HG02571 (cell line): ENCODE measurements at regions not wholly inside any gene's neighbourhood (a gene's known extent, or its start where the extent isn't known, plus 50 kb on each side); places are given as distances from the start of the nearest gene placed in this dataset.

ENCODE experiments used
- ATAC-seq: cut with Tn5 transposase; IDR thresholded peaks from one replicate; pipeline ENCODE4 v1.9.1; 2021; ENCODE audit warnings: mild to moderate bottlenecking, moderate library complexity; ENCODE audit not compliant: unreplicated experiment

DNA sequence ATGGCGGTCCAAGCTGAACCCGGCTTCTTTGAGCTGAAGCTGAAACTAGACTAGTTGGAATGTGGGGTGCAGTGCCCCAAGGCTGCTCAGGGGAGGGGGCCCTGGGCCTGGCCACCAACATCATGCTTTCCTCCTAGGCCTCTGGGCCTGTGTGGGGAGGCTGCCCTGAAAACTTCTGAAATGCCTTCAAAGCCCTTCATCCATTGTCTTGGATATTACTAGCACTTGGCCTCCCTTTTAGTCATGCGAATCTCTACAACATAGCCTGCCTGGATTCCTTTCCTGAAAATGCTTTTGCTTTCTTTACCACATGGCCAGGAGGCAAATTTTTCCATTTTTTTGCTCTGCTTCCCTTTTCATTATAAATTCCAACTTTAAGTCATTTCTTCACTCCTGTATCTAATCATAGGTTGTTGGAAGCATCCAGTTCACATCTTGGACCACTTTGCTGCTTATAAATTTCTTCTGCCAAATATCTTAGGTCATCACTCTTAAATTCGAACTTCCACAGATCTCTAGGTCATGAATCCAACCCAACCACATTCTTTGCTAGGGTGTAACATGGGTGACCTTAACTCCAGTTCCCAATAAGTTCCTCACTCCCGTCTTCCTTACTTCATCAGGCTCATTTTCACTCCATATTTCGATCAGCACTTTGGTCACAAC lies 103.4 kb downstream of the DDIT4L start:
- ATAC-seq: no peak

DNA sequence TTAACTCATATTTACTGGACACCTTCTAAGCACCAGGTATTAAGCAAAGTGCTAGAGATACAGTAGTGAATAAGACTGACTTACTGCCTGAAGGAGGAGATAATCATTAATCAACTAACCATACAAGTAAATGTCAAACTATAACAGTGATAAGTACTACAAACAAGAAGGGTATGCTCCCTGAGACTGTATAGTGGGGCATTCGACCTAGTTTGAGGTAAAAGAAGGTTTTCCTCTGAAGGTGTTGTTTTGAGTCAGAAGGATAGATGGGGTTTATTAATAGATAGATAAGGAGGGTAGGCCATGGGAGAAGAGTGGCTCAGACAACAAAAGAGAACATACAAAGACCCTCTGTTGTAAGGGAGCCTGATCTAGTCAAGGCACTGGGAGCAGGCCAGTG lies 105.4 kb downstream of the DDIT4L start:
- ATAC-seq: no peak

DNA sequence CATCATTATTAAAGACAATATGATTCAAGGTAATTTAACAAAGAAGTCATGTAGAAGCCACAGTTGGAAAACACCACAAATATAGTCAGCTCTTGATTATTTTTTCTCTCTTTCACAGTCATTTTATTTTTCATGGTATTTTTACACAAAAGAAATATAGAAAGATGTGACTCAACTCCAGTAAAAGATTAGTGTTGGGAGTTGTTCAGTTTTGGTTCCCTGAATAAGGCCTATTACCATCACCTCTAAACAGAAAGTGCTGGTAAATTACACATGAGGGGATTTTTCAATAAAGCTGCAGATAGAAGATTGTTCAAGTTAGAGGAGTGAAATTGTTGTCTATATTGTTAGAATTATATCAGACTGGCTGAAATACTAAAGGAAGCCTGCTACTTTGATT lies 107.0 kb downstream of the DDIT4L start:
- ATAC-seq: no peak

DNA sequence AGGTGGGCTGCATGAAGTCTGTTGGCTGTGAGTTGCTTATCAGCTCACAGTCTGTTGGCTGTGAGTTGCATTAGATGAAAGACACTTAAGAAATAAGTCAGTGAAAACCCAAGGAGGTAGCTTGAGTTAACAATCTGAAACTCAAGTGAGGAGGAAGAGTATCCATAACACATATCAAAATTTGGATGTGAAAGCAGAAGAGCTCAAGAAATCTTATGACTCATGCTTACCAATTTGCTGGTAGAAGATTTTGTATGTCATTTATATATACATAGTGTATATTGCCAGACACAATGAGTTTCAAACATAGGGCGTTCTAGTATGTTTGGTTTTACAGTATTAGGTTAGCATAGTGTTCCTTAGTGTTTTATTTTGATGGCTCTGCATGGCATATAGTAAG lies 107.4 kb downstream of the DDIT4L start:
- no peak for ATAC-seq

DNA sequence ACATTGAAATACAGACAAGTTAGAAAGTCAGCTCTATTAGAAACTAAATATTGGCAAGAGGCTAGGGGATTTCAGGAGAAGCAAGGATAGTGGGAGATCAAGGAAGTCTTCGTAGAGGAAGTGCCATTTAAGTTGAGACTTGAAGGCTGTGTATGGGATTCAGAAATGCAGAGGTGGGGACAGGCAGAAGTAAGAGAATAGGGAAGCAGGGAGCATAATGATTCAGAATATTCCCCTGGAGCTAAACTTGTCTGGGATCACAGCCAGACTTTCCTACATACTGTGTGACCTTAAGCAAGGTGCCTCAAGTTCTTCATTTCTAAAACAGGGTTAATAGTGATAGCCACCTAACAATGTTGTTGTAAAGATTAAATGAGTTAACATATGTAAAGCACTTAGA lies 108.8 kb downstream of the DDIT4L start:
- ATAC-seq: no peak

DNA sequence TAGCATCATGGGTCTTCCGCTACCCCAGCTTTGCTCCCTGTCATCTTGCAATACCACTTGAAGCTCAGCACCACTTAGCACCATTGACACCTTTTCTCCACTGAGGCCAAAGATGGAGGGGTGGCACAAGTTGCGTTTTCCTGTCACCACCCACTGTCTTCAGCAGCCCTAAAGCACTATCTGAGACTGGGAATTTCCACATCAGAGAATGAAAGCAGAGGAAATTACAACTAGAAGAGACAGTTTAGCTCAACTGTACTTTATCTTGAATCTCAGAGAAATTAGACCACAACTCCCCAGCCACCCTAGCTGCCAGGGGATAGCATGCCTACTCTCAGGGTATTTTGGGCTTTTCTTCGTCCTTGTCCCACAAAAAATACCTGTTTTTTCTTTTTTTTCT lies 111.0 kb downstream of the DDIT4L start:
- ATAC-seq: no peak

DNA sequence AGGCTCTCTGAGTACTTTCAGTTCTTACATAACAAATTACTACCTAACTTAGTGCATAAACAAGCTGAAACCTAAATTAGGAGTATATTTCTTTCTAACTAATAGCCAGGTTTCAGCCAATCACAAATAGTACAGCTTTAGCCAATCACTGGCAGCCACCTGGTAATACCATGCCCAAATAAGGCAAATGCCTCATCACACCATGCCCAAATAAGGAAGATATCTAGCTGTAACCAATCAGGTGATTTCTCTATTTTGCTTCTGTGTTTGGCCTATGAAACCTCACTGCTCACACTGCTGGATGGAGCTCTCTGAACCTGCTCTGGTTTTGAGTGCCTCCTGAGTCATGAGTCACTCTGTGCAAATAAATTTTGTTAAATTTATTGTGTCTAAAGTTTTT lies 113.5 kb downstream of the DDIT4L start:
- ATAC-seq: no peak

DNA sequence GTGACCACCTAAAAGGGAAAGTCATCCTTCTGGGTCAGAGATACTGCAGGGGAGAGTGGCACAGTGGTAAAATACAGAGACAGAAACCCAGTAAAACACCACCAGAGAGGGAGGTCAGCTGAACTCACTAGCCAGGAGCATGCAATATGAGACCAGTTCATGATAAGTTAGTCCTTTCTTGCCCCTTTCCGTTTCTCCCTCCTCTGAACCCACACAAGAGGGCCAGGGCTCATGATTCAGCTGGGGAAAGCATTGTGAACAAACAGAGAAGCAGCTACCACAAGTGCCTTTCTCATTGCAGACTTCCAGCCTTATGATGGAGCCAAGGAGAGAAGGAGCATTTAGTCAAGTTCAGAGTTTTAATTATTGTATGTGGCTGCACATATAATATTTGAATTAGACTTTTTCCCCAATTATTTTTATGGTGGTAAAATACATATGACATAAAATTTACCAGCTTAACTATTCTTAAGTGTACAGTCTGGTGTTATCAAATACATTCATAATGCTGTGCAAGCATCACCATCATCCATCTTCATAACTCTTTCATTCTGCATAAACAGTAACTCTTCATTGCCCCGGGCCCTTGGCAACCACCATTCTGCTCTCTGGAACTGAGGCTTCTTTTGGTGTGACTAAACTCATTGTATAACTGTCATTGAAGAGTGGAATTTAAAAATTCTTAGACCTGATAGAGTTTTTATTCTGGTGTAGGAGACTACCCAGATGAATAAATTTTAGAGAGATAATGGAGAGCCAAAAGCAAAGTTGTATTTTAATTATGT lies 114.6 kb downstream of the DDIT4L start:
- no peak for ATAC-seq

DNA sequence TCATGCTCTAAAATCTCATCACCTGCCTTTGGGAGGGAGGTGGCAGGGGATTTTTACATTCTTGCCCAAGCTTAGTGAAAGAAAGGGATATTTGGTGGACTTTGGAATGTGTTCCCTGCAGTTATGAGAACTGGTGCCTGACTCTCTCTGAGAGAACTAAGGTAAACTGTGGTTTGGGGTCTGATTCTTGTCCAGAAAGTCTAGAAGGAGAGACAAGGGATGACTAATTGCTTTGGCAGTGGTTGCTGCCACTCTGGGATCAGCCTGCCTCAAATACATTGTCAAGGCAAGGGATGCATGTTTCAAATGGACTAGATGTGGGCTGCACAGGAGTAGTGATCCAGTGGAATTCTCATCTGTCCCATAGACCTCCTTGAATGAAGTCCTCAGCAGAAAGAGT lies 115.2 kb downstream of the DDIT4L start:
- no peak for ATAC-seq

DNA sequence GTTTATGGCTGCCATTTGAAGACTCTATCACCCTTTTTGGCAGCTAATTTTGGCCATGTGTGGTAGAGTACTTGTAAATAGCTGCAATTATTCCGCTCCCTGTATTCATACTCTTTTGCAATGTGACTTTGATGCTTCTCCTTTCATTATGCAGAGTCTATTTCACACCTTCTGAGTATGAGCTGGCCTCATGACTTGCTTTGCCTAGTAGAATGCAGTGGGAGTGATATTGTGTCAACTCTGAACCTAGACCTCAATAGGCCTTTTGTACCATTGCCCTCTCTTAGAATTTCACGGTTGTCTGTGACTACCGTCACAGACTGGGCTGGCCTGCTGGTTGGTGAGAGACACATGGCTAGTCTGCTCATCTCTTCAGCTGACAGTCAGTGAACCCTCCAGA lies 118.8 kb downstream of the DDIT4L start:
- no peak for ATAC-seq

DNA sequence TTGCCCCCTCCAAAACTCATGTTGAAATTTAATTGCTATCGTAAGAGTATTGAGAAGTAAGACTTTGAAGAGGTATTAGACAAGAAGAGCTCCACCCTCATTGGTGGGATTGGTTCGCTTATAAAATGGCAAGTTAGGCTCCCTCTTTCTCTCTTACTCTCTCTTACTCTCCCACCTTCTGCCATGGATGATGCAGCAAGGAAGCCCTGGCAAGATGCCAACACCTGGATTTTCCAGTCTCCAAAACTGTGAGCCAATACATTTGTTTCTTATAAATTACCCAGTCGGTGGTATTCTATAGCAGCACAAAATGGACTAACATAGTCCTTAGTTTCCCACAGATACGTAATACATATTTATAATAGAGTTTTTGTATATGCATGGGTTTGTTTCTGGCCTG lies 119.4 kb downstream of the DDIT4L start:
- no peak for ATAC-seq

DNA sequence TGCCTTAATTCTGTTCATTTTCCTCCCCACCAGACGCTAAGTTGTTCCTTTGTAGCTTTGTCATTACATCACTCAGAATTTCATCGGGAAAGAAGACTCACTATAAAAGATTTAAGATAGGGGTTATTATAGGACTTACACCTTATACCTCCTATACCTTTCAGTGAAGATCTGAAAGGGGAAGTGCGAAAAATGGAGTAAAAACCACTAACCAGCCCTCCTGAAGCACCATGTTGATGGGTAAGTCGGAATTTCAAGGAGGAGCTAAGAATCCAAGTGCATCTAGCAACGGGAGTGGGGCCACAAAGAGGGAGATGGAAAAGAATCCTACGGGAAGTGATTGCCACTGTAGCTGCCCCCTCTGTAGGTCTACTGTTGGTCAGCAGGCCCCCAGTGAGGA lies 119.1 kb upstream of the H2AZ1 start:
- ATAC-seq: no peak

DNA sequence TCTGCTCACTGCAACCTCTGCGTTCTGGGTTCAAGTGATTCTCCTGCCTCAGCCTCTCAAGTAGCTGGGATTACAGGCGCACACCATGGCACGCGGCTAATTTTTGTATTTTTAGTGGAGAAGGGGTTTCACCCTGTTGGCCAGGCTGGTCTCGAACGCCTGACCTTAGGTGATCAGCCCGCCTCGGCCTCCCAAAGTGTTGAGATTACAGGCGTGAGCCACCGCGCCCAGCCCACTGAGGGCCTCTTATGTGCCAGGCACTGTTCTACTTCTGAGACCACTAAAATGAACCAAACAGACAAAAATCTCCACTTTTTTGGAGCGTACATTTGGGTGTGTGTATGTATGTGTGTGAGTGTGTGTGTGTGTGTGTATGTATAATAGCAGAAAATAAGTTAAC lies 117.2 kb upstream of the H2AZ1 start:
- no peak for ATAC-seq

DNA sequence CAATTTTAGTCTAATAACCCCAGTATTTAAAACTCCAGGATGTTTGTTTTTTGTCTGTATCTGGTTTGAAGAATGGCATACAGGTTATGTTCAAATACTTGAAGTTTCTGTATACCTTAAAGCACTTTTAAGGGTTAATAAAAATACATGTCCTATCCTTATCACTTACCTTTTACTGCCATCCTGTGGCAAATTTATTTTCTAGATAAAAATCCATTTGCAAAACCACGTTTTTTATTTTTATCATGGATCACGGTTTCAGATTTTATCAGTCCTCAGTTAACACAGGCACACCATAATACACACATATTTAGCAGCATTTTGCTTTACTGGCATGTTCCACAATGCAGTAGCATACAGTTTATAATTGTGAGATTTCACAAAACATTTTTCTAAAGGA lies 113.3 kb upstream of the H2AZ1 start:
- ATAC-seq: no peak

DNA sequence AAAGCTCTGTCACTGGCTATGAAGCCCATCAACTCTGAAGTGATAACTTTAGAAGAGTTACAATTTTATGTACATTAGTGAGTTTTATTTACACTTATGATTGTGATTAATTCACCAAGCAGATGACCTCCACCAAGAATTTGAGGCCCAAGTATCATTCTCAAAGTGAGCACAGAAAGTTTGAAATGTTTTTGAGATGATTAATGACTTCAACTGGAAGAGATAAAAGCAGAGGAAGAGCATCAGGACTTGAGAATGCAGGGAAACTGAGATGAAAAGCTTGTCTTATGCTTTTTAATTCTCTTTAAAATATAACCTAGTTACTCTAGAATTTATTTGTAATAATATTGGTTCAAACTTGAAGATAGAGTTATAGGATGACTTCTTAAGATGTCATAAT lies 112.8 kb upstream of the H2AZ1 start:
- ATAC-seq: no peak

DNA sequence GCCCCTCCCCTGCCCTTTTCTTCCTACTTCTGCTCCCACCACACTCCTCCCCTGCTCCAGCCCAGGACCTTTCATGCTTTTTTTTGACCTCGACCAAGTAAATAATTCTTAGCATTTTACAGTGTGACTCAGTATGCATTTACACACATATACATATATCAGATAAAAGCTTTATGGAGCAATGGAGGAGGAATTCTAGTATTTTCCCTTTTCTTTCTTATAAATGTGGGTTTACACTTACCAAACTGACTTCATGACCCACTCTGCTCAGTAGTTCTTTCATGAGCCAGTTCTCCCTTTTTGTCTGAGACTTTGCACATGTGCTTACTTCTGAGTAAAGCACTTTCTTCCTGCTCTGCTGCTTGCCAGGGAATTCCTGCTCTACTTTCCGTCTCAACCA lies 111.8 kb upstream of the H2AZ1 start:
- ATAC-seq: no peak

DNA sequence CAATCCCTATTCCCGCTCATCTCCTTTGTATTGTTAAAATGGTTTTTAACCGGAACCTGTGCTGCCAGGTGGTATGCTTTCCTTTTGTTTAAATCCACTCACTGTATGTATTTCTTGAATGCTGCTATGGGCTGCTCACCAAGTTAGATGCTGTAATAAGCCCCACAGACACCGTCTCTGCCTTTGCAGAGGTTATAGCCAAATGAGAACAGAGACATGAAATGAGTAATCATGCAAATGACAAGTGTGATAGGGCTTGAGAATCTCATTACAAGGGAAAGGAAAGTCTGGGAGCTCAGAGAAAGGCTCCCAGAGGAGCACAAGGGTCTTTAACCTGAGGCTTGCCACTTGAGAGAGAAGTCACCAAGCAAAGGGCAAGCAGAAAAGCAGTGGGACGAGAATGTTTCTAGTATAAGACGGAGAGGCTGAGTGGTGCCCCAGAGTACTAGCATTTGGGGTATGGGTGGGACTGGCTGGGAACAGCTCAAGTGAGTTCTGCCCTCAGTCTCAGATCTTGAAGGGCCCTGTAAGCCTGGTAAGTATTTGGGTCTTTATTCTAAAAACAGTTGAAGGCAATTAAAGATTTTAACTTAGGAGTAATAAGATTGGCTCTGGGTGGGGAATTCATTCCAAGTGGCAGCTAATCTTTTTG lies 110.8 kb upstream of the H2AZ1 start:
- peak; percentile 74 for ATAC-seq

DNA sequence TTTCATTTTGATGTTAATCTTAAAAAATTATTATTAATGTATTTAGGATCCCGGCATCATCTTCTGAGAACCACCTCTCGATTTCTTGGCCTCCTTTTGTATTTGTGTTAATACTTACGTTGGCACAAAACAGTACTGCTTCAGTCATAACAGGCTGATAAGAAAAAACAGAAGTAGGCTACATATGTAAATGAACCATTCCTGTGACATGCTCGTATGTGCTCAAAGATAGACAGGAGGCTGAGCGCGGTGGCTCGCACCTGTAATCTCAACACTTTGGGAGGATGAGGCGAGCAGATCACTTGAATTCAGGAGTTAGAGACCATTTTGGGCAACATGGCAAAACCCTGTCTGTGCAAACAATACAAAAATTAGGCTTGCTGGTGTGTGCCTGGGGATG lies 109.4 kb upstream of the H2AZ1 start:
- ATAC-seq: no peak

DNA sequence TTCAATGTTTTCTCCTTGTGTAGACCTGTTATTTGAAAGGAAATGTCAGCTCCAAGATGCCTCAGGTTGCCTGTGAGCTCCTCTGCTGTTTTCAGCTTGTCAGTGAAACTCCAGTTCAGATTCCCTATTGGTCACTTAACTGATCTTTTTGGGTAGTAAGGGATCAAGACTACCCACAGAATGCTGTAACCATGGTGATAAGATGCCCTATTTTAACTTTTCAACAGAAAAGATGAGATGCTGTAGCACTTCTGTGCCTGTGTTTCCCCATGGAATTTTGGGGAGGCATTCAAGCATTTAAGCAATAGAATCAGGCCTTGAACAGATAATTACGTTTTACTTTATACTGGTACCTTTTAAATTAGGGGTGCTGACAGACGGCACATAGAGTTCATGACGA lies 106.6 kb upstream of the H2AZ1 start:
- no peak for ATAC-seq

DNA sequence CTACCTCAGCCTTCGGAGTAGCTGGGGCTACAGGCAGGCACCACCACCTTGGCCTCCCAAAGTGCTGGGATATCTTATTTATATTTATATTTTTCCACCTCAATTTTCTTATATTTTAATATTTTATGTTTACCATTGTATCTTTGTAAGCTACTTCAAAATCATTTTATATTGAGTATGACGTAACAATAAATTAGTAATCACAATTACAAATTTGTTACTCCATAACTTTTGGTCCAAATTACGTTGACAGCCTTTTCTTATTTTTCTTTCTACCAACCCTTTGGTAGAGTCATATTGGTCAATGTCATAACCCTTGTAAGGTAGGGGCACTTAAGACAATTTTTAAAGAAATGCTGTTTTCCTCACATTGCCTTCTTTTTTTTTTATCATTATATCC lies 104.0 kb upstream of the H2AZ1 start:
- ATAC-seq: no peak

DNA sequence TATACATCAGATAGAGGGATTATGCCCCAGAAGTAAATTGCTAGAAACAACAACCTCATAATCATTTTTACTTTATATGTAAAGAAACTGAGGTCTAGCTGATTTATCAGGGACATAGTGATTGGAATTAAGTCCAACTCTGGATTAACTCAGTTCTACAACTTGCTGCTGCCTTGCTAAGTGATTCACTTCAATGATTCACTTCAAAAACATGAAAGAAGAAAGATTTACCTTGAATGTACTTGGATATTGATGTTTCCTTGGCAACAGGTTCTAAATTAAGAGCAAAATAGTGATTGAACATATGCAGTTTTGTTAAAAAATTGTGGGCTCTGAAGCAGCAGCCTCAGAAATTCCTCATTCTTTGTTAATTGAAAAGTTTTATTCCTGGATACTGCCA lies 99.8 kb upstream of the H2AZ1 start:
- no peak for ATAC-seq

DNA sequence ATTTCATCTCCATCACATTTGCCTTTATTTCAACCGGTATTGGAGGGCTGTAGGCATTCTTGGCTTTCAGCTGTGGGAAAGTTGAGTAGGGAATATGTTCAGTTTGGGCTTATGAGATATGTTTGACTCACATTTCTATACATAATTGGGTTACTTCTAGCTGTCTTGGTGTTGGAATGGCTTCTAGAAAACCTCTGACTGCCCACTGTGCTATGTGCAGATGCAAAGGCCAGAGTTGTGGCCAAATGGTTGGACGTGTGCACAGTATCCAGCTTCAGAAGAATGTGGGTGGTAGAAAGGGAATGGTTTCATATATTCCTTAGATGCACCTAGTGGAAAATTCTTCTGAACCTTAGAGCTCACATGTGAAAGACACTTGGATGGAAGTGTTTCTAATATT lies 92.6 kb upstream of the H2AZ1 start:
- ATAC-seq: no peak
